H9 (cell line): ENCODE measurements at regions not wholly inside any gene's neighbourhood (a gene's known extent, or its start where the extent isn't known, plus 50 kb on each side); places are given as distances from the start of the nearest gene placed in this dataset.

Experiments
- DNase-seq: peaks from one replicate; pipeline ENCODE4 v3.0.0-alpha.2; 2017
- H2AFZ ChIP-seq: one replicate; pipeline ENCODE4 v1.6.1; 2013; ENCODE audit warnings: mild to moderate bottlenecking, low read length, control low read depth, moderate library complexity
- H2AK5ac ChIP-seq: 2 replicates; pipeline ENCODE4 v1.6.1; 2013; ENCODE audit warnings: low read length, control low read depth, mixed read lengths; ENCODE audit not compliant: insufficient read length
- H2BK120ac ChIP-seq: one replicate; pipeline ENCODE4 v1.6.1; 2013; ENCODE audit warnings: low read depth, mild to moderate bottlenecking, low read length, control low read depth, inconsistent platforms; ENCODE audit not compliant: poor library complexity, severe bottlenecking
- H2BK12ac ChIP-seq: 2 replicates; pipeline ENCODE4 v1.6.1; 2013; ENCODE audit warnings: low read length, control low read depth, mixed read lengths, low read depth; ENCODE audit not compliant: insufficient read length
- H2BK15ac ChIP-seq: 2 replicates; pipeline ENCODE4 v1.6.1; 2013; ENCODE audit warnings: low read depth, low read length, control low read depth
- H2BK20ac ChIP-seq: one replicate; pipeline ENCODE4 v1.6.1; 2013; ENCODE audit warnings: low read depth, mild to moderate bottlenecking, low read length, control low read depth, inconsistent platforms; ENCODE audit not compliant: poor library complexity, severe bottlenecking
- H2BK5ac ChIP-seq: 2 replicates; pipeline ENCODE4 v1.6.1; 2013; ENCODE audit warnings: low read length, control low read depth, mixed read lengths; ENCODE audit not compliant: insufficient read length
- H3K14ac ChIP-seq: 2 replicates; pipeline ENCODE4 v1.6.1; 2013; ENCODE audit warnings: low read length, control low read depth; ENCODE audit not compliant: insufficient read depth
- H3K18ac ChIP-seq: 2 replicates; pipeline ENCODE4 v1.6.1; 2013; ENCODE audit warnings: low read depth, mild to moderate bottlenecking, mixed read lengths, low read length, control low read depth; ENCODE audit not compliant: insufficient read length
- H3K23ac ChIP-seq: 2 replicates; pipeline ENCODE4 v1.6.1; 2013; ENCODE audit warnings: low read length, control low read depth, mixed read lengths, low read depth; ENCODE audit not compliant: insufficient read length
- H3K23me2 ChIP-seq: 2 replicates; pipeline ENCODE4 v1.6.1; 2013; ENCODE audit warnings: low read depth, mild to moderate bottlenecking, mixed read lengths, low read length, control low read depth; ENCODE audit not compliant: insufficient read length, poor library complexity, severe bottlenecking
- H3K27ac ChIP-seq: 2 replicates; pipeline ENCODE4 v1.5.1; 2013; ENCODE audit warnings: low read length, control low read depth, mixed read lengths, low read depth; ENCODE audit not compliant: insufficient read length
- H3K27me3 ChIP-seq: 2 replicates; pipeline ENCODE4 v1.6.1; 2013; ENCODE audit warnings: low read length, control low read depth, inconsistent platforms; ENCODE audit not compliant: insufficient read depth
- H3K4ac ChIP-seq: 2 replicates; pipeline ENCODE4 v1.6.1; 2013; ENCODE audit warnings: low read depth, mild to moderate bottlenecking, control low read depth, inconsistent platforms, low read length, moderate library complexity
- H3K4me1 ChIP-seq: 2 replicates; pipeline ENCODE4 v1.6.1; 2013; ENCODE audit warnings: low read length, control low read depth, inconsistent platforms; ENCODE audit not compliant: insufficient read depth
- H3K4me2 ChIP-seq: 2 replicates; pipeline ENCODE4 v1.6.1; 2013; ENCODE audit warnings: low read length, control low read depth, mixed read lengths; ENCODE audit not compliant: insufficient read length, insufficient read depth
- H3K56ac ChIP-seq: 2 replicates; pipeline ENCODE4 v1.6.1; 2013; ENCODE audit warnings: low read depth, mild to moderate bottlenecking, mixed read lengths, low read length, control low read depth; ENCODE audit not compliant: insufficient read length
- H3K79me1 ChIP-seq: 2 replicates; pipeline ENCODE4 v1.6.1; 2013; ENCODE audit warnings: low read depth, mild to moderate bottlenecking, moderate library complexity, low read length, control low read depth, inconsistent platforms; ENCODE audit not compliant: insufficient read depth, poor library complexity, severe bottlenecking
- H3K79me2 ChIP-seq: 2 replicates; pipeline ENCODE4 v1.6.1; 2013; ENCODE audit warnings: low read length, control low read depth, inconsistent platforms; ENCODE audit not compliant: insufficient read depth
- H3K9ac ChIP-seq: 2 replicates; pipeline ENCODE4 v1.6.1; 2013; ENCODE audit warnings: low read length, control low read depth, mixed read lengths; ENCODE audit not compliant: insufficient read length; ENCODE audit errors: extremely low read depth
- H3K9me3 ChIP-seq: one replicate; pipeline ENCODE4 v1.6.1; 2013; ENCODE audit warnings: low read depth, low read length, inconsistent platforms; ENCODE audit not compliant: control insufficient read depth
- H3T11ph ChIP-seq: one replicate; pipeline ENCODE4 v1.6.1; 2013; ENCODE audit warnings: mild to moderate bottlenecking, low read length, control low read depth, inconsistent platforms
- H4K20me1 ChIP-seq: one replicate; pipeline ENCODE4 v1.6.1; 2013; ENCODE audit not compliant: control insufficient read depth, insufficient read length, insufficient read depth
- H4K5ac ChIP-seq: 2 replicates; pipeline ENCODE4 v1.6.1; 2013; ENCODE audit warnings: low read depth, mild to moderate bottlenecking, mixed read lengths, low read length, control low read depth; ENCODE audit not compliant: insufficient read length
- H4K8ac ChIP-seq: replicated peaks from 2 replicates; pipeline ENCODE4 v1.6.1; 2013; ENCODE audit warnings: low read length, control low read depth, mixed read lengths, low read depth; ENCODE audit not compliant: insufficient read length
- H4K91ac ChIP-seq: 2 replicates; pipeline ENCODE4 v1.6.1; 2013; ENCODE audit warnings: low read depth, mild to moderate bottlenecking, moderate library complexity, mixed read lengths, low read length, control low read depth; ENCODE audit not compliant: insufficient read length
- H3K27ac Mint-ChIP-seq, 3 experiments: 2 replicates in 2 of 3; 3 replicates in 1 of 3; pipeline ENCODE4 v1.8.0; 2020 to 2021; ENCODE audit warnings: mixed read lengths in 3 of 3, mild to moderate bottlenecking in 1 of 3, moderate library complexity in 1 of 3
- H3K27me3 Mint-ChIP-seq: 2 replicates; pipeline ENCODE4 v1.8.0; 2021; ENCODE audit warnings: low read depth, mild to moderate bottlenecking, moderate library complexity, mixed read lengths
- H3K36me3 Mint-ChIP-seq, 3 experiments: 2 replicates in 2 of 3; 3 replicates in 1 of 3; pipeline ENCODE4 v1.8.0; 2020 to 2021; ENCODE audit warnings: low read depth in 3 of 3, mixed read lengths in 3 of 3; ENCODE audit not compliant: insufficient read depth in 1 of 3
- H3K4me1 Mint-ChIP-seq, 2 experiments: 2 replicates each; pipeline ENCODE4 v1.8.0; 2020; ENCODE audit warnings: mixed read lengths in 2 of 2
- H3K4me3 Mint-ChIP-seq, 2 experiments: 2 replicates in 1 of 2; 3 replicates in 1 of 2; pipeline ENCODE4 v1.8.0; 2020 to 2021; ENCODE audit warnings: mild to moderate bottlenecking in 2 of 2, mixed read lengths in 2 of 2, moderate library complexity in 1 of 2
- H3K9me3 Mint-ChIP-seq, 2 experiments: 2 replicates in 1 of 2; 3 replicates in 1 of 2; pipeline ENCODE4 v1.8.0; 2020; ENCODE audit warnings: mild to moderate bottlenecking in 2 of 2, mixed read lengths in 2 of 2, moderate library complexity in 1 of 2
- CTCF ChIP-seq: fragments of 200-600 bp; sonication (generic); conservative IDR thresholded peaks from 3 replicates; pipeline ENCODE4 v1.8.0; 2021; ENCODE audit warnings: antibody characterized with exemption, mild to moderate bottlenecking
- WGBS: extraction: QIAGEN DNeasy Blood & Tissue Kit; methylation state at CpG from one replicate; pipeline ENCODE4 v1.1.7; 2013; ENCODE audit warnings: missing lambda C conversion rate, low lambda C conversion rate, mixed read lengths; ENCODE audit not compliant: insufficient read length; ENCODE audit errors: extremely low coverage; 5-methylcytosine and 5-hydroxymethylcytosine counted together

GRCh38 chrX:10990418-10990817, 120.7 kb upstream of the HCCS start:
- no peak overlapping the region for H3K9ac ChIP-seq

More at GRCh38 chrX:10990418-10990817, 120.7 kb upstream of the HCCS start:
- Histone ChIP-seq H4K5ac (no peak overlapping the region), H2BK15ac (no peak overlapping the region), H3K23me2 (no peaks in the 10 kb centered on the region), H3K18ac (no peak overlapping the region), H4K20me1 (no peaks in the 10 kb centered on the region), H4K8ac (no peak overlapping the region), H3K4ac (no peak overlapping the region), H3K27me3 (no peaks in the 10 kb centered on the region), H3K14ac (no peak overlapping the region), H3K79me2 (no peaks in the 10 kb centered on the region; the same call in 1 of the 2 replicates), H2BK20ac (no peak overlapping the region), H3K4me1 (no peaks in the 10 kb centered on the region; the same call in 1 of the 2 replicates), H2BK5ac (no peak overlapping the region), H3K9me3 (no peaks in the 10 kb centered on the region), H3K23ac (no peak overlapping the region), H3K4me2 (no peak overlapping the region), H3T11ph (no peak overlapping the region), H2BK120ac (no peak overlapping the region), H3K79me1 (no peaks in the 10 kb centered on the region), H3K27ac (no peak overlapping the region), H2AFZ (no peak overlapping the region), H2AK5ac (peak overlapping the region; percentile 30), H2BK12ac (no peak overlapping the region), H4K91ac (no peak overlapping the region), H3K56ac (no peak overlapping the region)
- no peak overlapping the region for H3K27ac Mint-ChIP-seq
- DNase-seq: no peak
- peaks cover 3 to 5% of the 10 kb centered on the region in 2 experiments; a peak in 2 of 4 replicates for H3K4me1 Mint-ChIP-seq
- no peaks in the 10 kb centered on the region for H3K27me3 Mint-ChIP-seq
- TF ChIP-seq CTCF: no peak
- H3K4me3 Mint-ChIP-seq: no peak overlapping the region
- peaks cover 48 to 66% of the 10 kb centered on the region in 2 experiments for H3K9me3 Mint-ChIP-seq
- no peaks in the 10 kb centered on the region for H3K36me3 Mint-ChIP-seq
- WGBS: no CpG with 5 or more reads among the region's 3 CpGs
